ENCODE measurements at regions not wholly inside any gene's neighbourhood (a gene's known extent, or its start where the extent isn't known, plus 50 kb on each side); places are given as distances from the start of the nearest gene placed in this dataset.

DNA sequence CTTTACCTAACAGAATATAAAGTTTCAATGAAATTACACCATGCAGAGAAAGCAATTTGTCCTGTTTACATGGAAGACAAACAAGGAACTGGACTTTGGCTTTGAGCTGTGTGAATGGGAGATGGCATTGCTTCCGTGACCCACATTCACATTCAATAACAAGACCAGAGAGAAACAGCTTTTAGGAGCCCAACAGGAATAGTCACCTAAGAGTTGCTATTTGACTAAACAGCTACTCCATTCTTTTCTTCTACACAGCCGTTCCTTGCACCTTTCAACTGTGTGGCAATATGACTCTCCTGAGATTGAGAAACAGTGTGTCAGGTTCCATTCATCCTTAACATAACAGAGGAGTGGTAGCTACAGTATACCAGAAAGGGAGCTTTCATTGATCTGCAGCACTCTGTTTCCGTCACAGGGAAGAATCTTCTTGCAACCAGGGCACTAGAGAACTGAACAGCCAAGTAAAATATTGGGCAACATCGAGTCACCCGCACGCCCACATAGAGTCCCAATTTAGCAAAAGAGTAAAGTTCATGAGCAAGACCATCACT, 355.1 kb downstream of the HAO1 start:
- no peak overlapping the region for H3K27ac ChIP-seq

DNA sequence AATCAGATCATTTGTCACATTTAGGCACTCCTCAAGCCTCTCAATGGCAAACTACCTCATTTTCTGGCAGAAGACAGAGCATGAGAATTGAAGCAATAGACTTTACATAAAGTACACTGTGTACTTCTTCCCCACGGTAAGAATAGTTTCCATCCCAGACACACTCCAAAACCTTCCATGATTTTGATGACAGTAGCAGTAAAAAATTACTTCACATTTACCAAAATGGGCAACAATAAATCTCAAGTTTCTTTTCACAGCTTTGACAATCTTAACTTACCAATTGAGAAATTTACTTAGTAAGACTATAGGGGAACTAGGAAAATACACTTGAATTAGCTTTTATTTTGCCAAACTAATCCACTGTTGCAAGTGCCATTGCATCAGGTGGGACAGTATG, 353.8 kb downstream of the HAO1 start:
- no peak overlapping the region for H3K27ac ChIP-seq
- TF ChIP-seq, protein P1, sequence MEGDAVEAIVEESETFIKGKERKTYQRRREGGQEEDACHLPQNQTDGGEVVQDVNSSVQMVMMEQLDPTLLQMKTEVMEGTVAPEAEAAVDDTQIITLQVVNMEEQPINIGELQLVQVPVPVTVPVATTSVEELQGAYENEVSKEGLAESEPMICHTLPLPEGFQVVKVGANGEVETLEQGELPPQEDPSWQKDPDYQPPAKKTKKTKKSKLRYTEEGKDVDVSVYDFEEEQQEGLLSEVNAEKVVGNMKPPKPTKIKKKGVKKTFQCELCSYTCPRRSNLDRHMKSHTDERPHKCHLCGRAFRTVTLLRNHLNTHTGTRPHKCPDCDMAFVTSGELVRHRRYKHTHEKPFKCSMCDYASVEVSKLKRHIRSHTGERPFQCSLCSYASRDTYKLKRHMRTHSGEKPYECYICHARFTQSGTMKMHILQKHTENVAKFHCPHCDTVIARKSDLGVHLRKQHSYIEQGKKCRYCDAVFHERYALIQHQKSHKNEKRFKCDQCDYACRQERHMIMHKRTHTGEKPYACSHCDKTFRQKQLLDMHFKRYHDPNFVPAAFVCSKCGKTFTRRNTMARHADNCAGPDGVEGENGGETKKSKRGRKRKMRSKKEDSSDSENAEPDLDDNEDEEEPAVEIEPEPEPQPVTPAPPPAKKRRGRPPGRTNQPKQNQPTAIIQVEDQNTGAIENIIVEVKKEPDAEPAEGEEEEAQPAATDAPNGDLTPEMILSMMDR (conservative IDR thresholded peaks at IDR 0.05), result no peak
- TF ChIP-seq ZFX (IDR thresholded peaks at IDR 0.05), result no peak

More for the DNA sequence above, 355.1 kb downstream of the HAO1 start:
- TF ChIP-seq, protein P1 (conservative IDR thresholded peaks at IDR 0.05), result no peak
- TF ChIP-seq ZFX (IDR thresholded peaks at IDR 0.05), result no peak

DNA sequence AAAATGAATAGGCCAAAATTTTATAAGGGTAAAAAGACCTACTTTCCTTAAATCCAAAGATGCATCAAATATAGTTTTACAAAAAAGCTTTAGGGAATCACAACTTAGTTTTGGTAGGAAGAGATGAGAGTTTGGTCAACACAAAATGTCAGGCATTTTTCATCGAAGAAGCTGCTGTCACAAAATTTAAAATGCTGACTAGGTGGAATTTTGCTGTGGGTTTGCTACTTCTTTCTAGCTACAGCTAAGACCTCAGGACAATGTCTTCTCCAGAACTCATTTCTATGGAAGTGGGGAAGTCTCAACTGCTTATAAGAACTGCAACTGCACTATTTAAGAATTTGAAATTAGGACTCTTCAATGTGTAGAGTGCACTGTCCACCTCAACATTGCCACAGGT, 351.1 kb downstream of the HAO1 start:
- TF ChIP-seq, protein P1 (conservative IDR thresholded peaks at IDR 0.05), result no peak
- TF ChIP-seq ZFX (IDR thresholded peaks at IDR 0.05), result no peak

DNA sequence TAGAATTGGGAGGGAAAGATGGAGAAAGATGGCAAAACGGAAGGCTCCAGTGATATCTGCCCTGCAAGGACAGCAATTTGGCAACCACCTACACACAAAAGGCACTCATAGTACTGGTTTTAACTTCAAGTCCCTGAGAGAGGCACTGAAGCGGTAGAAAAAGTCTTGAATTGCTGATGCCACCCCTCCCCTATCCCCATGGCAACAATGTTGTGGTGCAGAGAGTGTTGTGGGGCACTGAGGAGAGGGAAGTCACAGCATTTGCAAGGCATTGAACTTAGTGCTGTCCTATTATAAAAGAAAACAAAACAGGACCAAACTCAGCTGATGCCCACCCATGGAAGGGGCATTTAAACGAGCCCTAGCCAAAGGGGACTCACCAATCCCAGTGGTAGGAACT, 343.7 kb downstream of the HAO1 start:
- H3K27ac ChIP-seq, result no peak overlapping the region
- TF ChIP-seq, protein P1 (conservative IDR thresholded peaks at IDR 0.05), result no peak
- TF ChIP-seq ZFX (IDR thresholded peaks at IDR 0.05), result no peak

More for the DNA sequence above, 351.1 kb downstream of the HAO1 start:
- H3K27ac ChIP-seq, result no peak overlapping the region

DNA sequence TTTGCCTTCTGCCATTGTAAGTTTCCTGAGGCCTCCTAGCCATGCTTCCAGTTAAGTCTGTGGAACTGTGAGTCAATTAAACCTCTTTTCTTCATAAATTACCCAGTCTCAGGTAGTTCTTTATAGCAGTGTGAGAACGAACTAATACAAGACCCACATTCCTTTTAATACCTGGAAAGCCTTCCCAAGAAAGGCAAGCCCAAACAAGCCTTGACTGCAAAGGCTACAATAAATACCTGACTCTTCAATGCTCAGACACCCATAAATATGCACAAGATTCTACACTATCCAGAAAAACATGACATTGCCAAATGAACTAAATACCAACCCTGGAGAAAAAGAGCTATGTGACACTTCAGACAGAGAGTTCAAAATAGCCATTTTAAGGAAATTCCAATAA, 338.8 kb downstream of the HAO1 start:
- no peak for TF ChIP-seq ZFX (IDR thresholded peaks at IDR 0.05)
- TF ChIP-seq, protein P1 (conservative IDR thresholded peaks at IDR 0.05), result no peak
- H3K27ac ChIP-seq, result no peak overlapping the region

DNA sequence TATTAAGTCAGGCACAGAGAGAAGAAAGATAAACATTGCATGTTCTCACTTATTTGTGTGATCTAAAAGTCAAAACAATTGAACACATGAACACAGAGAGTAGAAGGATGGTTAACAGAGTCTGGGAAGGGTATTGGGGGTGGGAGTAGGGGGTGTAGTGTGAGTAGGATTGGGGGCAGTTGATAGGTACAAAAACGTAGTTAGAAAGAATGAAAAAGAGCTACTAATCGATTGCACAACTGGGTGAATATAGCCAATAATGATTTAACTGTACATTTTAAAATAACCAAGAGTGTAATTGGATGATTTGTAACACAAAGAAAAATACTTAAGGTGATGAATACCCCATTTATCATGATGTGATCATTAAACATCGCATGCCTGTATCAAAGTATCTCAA, 333.3 kb downstream of the HAO1 start:
- no peak overlapping the region for H3K27ac ChIP-seq
- TF ChIP-seq, protein P1 (conservative IDR thresholded peaks at IDR 0.05), result no peak
- TF ChIP-seq ZFX (IDR thresholded peaks at IDR 0.05), result no peak

DNA sequence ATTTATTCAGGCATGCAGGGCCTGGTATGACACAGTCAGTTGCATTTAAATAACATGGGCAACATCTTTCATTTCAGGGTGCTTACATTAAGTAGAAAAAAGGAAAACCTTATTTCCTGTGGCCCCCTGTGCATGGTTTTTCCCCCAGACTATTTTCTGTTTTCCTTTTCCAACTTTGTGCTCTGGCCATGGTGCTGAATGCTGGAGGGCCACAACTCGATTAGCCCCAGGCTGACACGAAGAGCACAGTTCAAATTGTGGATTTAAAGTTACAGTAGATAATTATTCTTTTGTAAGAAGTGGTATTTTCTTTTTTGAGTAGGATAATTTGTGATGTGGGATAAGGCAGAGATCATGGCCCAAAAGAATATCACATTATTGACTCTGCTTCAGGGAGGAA, 332.0 kb downstream of the HAO1 start:
- TF ChIP-seq, protein P1 (conservative IDR thresholded peaks at IDR 0.05), result no peak
- no peak for TF ChIP-seq ZFX (IDR thresholded peaks at IDR 0.05)
- H3K27ac ChIP-seq, result no peak overlapping the region
